ENCODE measurements at regions not wholly inside any gene's neighbourhood (a gene's known extent, or its start where the extent isn't known, plus 50 kb on each side); places are given as distances from the start of the nearest gene placed in this dataset.
A peak's percentile ranks its signal among the peaks of the same experiment; 100 is the strongest.

DNA sequence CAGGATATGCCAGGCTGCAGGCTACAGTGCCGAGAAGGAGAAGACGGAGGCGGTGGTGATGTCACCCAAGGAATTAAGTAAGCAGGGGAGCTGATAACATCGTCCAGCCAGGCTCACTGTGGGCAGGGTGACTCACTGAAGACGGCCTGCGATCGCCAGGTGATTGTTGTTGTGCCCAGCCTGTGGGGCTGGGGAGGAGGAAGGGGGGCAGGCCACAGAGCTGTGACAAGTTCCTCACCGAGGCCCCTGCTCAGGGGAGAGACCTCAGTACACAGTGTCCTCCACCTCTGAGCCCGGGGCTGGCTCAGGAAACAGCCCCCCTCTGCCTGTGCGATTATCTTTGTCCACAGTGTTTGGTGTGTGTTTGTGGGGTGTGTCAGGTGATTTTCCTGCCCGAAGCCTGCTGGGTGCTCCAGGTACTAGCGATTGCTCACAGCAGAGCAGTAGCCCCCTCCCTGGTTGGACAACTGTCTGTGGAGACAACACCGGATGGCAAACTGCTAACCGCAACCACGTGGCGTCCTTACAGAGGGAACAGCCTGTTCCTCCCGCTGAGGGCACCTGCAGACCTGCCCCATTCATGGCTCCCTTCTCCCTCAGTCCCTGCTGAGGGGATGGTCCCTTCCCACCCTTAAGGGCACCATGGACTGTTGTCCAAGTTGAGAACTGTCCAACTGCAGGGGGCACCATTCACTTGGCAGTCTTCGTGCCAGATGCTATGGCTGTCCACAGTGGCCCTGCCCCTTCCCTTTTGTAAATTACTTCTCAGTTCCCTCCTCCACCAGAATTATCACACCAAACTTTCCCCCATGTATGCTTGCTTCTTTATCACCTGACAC lies 95.1 kb downstream of the ZFP36L2 start:
- TF ChIP-seq POLR2AphosphoS5 (IDR thresholded peaks at IDR 0.05; ENCODE audit: low read depth, low read length), result no peak
- no peak for TF ChIP-seq POLR2A (IDR thresholded peaks at IDR 0.05; ENCODE audit: low read depth, low read length)
- no peak for TF ChIP-seq TAF1 (IDR thresholded peaks at IDR 0.05; ENCODE audit: low read depth, low read length)
- TF ChIP-seq POU2F2 (IDR thresholded peaks at IDR 0.05; ENCODE audit: low read depth, low read length), result no peak
- TF ChIP-seq SPI1 (IDR thresholded peaks at IDR 0.05; ENCODE audit: low read depth, low read length), result peak; percentile 68
- no peak for TF ChIP-seq PAX5 (IDR thresholded peaks at IDR 0.05; ENCODE audit: insufficient read depth, low read length, severe bottlenecking)
